ENCODE measurements at regions not wholly inside any gene's neighbourhood (a gene's known extent, or its start where the extent isn't known, plus 50 kb on each side); places are given as distances from the start of the nearest gene placed in this dataset.

DNA sequence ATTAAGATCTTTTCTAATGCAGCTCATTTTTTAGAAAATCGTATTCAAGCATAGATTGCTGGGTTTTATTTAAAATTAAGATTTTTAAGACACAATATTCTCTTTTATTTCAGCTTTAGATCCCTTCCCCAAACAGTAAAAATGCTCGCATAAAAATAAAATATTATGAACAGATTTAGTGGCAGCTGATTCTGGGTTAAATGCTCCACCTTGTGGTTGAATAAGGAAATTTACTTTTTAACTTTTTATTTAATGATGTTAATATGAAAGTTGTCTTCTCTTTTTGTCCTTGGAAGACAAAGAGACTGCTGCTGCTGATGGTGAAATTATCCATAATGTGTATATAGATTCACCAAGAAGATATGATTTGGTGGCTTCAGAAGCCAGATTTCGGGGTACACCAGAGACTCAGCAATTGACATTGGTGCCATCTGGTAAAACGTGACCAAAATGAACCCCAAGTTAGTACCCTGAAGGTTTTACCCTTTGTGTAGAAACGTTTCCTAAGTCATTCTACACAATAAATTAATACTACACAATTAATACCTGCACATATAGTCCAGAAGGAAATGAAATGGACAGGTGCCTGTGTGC, 128.0 kb downstream of the ADAMTS1 start:
- DNase-seq (ENCODE audit: low read depth) = peak; percentile 52
- H3K4me3 ChIP-seq (replicated peaks; ENCODE audit: low read depth, low read length) = no peak overlapping the region
- TF ChIP-seq, protein P1, sequence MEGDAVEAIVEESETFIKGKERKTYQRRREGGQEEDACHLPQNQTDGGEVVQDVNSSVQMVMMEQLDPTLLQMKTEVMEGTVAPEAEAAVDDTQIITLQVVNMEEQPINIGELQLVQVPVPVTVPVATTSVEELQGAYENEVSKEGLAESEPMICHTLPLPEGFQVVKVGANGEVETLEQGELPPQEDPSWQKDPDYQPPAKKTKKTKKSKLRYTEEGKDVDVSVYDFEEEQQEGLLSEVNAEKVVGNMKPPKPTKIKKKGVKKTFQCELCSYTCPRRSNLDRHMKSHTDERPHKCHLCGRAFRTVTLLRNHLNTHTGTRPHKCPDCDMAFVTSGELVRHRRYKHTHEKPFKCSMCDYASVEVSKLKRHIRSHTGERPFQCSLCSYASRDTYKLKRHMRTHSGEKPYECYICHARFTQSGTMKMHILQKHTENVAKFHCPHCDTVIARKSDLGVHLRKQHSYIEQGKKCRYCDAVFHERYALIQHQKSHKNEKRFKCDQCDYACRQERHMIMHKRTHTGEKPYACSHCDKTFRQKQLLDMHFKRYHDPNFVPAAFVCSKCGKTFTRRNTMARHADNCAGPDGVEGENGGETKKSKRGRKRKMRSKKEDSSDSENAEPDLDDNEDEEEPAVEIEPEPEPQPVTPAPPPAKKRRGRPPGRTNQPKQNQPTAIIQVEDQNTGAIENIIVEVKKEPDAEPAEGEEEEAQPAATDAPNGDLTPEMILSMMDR (IDR thresholded peaks at IDR 0.05; ENCODE audit: low read length, missing control alignments) = peak; percentile 51

DNA sequence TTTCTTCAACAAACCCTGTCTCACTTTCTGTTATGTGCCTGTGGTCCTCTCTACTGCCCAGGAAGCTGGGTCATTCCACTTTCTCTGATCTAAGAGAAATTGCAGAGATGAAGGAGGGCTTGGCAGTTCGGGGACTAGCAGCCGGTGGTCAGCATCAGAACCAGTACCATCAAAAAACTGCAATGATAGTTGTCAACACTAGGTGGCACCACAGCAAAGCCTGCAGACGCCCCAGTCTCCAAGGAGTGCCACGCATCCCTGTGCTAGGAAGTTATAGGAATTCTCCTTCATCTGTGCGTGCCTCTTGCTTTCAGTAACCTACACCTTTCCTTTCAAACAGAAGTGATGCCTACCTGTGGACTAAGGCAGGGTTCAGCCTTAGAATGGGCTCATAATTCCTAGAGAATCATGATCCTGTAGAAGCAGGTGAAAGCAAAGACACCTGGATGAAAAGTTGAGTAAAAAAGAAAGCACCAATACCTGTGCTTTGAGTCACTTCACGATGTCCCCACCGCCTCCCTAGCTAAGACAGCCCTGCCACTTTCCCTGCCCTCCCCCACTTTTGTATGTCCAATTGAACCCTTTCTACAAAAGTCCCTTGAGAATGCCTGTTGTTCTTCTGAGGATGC, 129.2 kb downstream of the ADAMTS1 start:
- TF ChIP-seq, protein P1 (IDR thresholded peaks at IDR 0.05; ENCODE audit: low read length, missing control alignments) = peak; percentile 87
- peak; percentile 70 for DNase-seq (ENCODE audit: low read depth)
- H3K4me3 ChIP-seq (replicated peaks; ENCODE audit: low read depth, low read length) = no peak overlapping the region

DNA sequence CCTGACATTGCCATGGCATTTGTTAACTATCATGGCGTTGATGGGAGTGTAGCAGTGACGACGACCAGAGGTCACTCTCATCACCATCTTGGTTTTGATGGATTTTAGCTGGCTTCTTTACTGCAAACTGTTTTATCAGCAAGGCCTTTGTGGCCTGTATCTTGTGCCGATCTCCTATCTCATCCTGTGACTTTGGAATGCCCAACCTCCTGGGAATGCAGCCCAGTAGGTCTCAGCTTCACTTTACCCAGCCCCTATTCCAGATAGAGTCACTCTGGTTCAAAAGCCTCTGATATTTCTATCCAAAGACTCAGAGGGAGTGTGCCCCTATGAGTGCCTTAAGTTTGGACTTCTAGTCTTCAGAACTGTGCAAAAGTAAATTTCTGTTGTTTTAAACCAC, 130.1 kb downstream of the ADAMTS1 start:
- DNase-seq (ENCODE audit: low read depth) = no peak
- no peak overlapping the region for H3K4me3 ChIP-seq (replicated peaks; ENCODE audit: low read depth, low read length)
- TF ChIP-seq, protein P1 (IDR thresholded peaks at IDR 0.05; ENCODE audit: low read length, missing control alignments) = no peak

DNA sequence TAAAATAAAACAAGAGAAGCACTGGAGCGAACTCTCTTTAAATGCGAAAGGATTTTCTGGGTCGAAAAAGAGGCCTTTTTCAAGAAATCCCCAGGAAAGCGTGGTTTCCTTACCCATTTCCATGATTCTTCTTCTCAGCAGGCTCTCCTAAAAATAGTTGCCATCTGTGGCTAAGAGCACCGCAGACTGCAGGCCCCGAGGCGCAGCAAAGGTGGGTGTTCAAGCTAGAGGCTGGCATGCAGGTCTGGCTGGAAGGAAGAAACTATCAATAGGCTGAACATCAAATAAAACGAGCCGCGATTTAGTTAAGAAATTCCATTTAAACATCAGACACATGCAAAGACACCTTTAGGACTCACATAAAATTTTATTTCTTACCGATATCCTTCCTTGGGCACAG, 135.1 kb downstream of the ADAMTS1 start:
- TF ChIP-seq, protein P1 (IDR thresholded peaks at IDR 0.05; ENCODE audit: low read length, missing control alignments) = no peak
- H3K4me3 ChIP-seq (replicated peaks; ENCODE audit: low read depth, low read length) = no peak overlapping the region
- DNase-seq (ENCODE audit: low read depth) = no peak

DNA sequence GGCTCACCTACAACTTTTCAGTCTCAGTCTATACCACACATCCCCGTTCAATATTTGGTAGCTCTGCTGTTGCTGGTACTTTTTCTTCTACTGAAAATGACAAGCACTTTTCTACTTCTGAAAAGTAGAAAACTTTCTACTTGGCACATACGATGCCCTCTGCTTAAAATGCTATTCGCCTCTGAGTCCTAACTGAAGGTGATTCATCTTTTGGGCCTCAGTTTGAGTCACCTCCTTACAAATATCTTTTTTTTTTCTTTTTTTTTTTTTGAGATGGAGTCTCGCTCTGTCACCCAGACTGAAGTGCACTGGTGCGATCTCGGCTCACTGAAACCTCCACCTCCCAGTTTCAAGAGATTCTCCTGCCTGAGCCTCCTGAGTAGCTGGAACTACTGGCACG, 136.0 kb upstream of the CYYR1 start:
- no peak for DNase-seq (ENCODE audit: low read depth)
- TF ChIP-seq, protein P1 (IDR thresholded peaks at IDR 0.05; ENCODE audit: low read length, missing control alignments) = no peak
- H3K4me3 ChIP-seq (replicated peaks; ENCODE audit: low read depth, low read length) = no peak overlapping the region

DNA sequence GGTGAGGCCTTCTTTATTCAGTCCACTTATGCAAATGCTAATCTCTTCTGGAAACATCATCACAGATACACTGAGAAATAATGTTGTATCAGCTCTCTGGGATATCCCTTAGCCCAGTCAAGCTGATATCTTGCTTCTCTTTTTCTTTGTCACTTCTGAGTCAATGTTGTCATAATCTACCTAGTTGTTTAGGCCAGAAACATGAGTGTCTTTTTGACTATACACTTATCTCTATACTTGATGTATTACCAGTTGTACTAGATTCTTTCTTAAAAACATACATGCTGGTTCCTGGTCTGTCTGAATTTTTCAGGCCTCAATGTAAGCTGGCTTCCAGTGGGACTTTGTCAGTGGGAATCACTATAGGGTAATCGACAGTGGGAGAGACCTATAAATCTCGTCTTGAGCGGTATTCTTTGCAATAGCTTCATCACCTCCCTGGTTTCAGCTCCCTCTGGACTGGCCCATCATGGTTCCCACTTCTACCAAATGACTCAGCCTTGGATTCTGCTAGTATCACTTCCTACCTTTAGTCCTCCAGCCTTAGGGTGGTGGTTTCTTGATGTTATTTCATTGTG, 135.2 kb upstream of the CYYR1 start:
- H3K4me3 ChIP-seq (replicated peaks; ENCODE audit: low read depth, low read length) = no peak overlapping the region
- no peak for DNase-seq (ENCODE audit: low read depth)
- TF ChIP-seq, protein P1 (IDR thresholded peaks at IDR 0.05; ENCODE audit: low read length, missing control alignments) = no peak
